Duodenal mucosa (tissue), 2 donors: ENCODE measurements at regions not wholly inside any gene's neighbourhood (a gene's known extent, or its start where the extent isn't known, plus 50 kb on each side); places are given as distances from the start of the nearest gene placed in this dataset.

ENCODE experiments used
- H3K27ac ChIP-seq: one replicate; pipeline ENCODE4 v1.7.0; 2013; ENCODE audit warnings: low read depth, low read length
- H3K27me3 ChIP-seq, 2 donors: one replicate each; pipeline ENCODE4 v1.7.0; 2013; ENCODE audit warnings: low read length in 2 of 2, control low read depth in 1 of 2; ENCODE audit not compliant: insufficient read depth in 2 of 2, control insufficient read depth in 1 of 2
- H3K36me3 ChIP-seq, 2 donors: one replicate each; pipeline ENCODE4 v1.7.0; 2013; ENCODE audit warnings: low read length in 2 of 2, control low read depth in 1 of 2; ENCODE audit not compliant: insufficient read depth in 2 of 2, control insufficient read depth in 1 of 2
- H3K4me1 ChIP-seq, 2 donors: one replicate each; pipeline ENCODE4 v1.7.0; 2013; ENCODE audit warnings: low read length in 2 of 2, control low read depth in 1 of 2; ENCODE audit not compliant: insufficient read depth in 2 of 2, control insufficient read depth in 1 of 2
- H3K4me3 ChIP-seq, 2 donors: one replicate each; pipeline ENCODE4 v1.7.0; 2013; ENCODE audit warnings: low read length in 2 of 2, low read depth in 1 of 2
- H3K9ac ChIP-seq, 2 donors: one replicate each; pipeline ENCODE4 v1.7.0; 2013; ENCODE audit warnings: low read length in 2 of 2, low read depth in 1 of 2
- H3K9me3 ChIP-seq, 2 donors: one replicate each; pipeline ENCODE4 v1.7.0; 2013; ENCODE audit warnings: low read length in 2 of 2, control low read depth in 1 of 2; ENCODE audit not compliant: control insufficient read depth in 1 of 2

DNA sequence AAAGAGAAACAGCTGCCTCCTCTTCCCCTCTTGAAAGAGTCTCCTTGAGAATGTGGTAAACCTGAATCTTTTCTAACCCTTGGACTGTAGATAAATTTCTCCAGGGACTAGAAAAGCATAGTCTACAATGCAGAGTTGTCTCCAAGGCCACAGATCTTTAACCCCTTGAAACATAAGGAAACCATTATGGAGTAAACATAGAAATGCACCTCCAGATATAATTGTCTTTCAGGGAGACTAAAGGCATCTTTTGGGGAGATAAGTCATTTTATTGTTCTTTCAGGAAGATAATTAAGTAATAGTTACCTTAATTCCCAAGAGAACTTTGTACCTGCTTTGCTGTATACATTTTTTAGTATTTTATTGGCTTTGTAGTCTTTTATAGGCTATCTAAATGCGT, 373.6 kb upstream of the GRIA1 start:
- H3K4me3 ChIP-seq, result no peak overlapping the region
- no peaks in the 10 kb centered on the region for H3K9me3 ChIP-seq
- H3K36me3 ChIP-seq, result no peaks in the 10 kb centered on the region
- no peaks in the 10 kb centered on the region for H3K4me1 ChIP-seq
- H3K9ac ChIP-seq, result no peak overlapping the region
- no peak overlapping the region for H3K27ac ChIP-seq
- no peaks in the 10 kb centered on the region for H3K27me3 ChIP-seq

DNA sequence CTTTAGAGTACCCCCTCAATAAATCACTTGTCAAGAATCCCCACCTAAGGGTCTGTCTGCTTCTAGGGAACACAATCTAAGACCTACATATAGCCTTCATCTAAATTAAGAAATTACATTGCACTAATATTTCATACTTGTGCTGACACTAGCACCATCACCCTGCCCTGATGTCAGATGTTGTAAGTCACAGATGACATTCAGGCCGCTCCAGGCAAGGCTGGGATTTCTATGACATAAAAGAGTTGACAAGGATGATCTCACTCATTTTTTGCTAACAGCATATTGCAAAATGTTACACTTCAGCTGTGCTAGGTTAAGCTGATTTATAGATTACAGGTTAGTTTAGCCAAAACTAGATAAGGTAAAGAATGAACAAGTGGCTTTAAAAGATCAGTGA, 372.5 kb upstream of the GRIA1 start:
- H3K27me3 ChIP-seq, result no peaks in the 10 kb centered on the region
- H3K9ac ChIP-seq, result no peak overlapping the region
- no peaks in the 10 kb centered on the region for H3K9me3 ChIP-seq
- no peak overlapping the region for H3K27ac ChIP-seq
- H3K36me3 ChIP-seq, result no peaks in the 10 kb centered on the region
- no peak overlapping the region for H3K4me3 ChIP-seq
- no peaks in the 10 kb centered on the region for H3K4me1 ChIP-seq

GRCh38 chr5:153122403-153122802, 368.1 kb upstream of the GRIA1 start:
- Histone ChIP-seq H3K36me3 (no peaks in the 10 kb centered on the region), H3K9ac (no peak overlapping the region), H3K4me1 (no peaks in the 10 kb centered on the region), H3K4me3 (no peak overlapping the region), H3K27ac (no peak overlapping the region), H3K9me3 (no peaks in the 10 kb centered on the region), H3K27me3 (no peaks in the 10 kb centered on the region)

DNA sequence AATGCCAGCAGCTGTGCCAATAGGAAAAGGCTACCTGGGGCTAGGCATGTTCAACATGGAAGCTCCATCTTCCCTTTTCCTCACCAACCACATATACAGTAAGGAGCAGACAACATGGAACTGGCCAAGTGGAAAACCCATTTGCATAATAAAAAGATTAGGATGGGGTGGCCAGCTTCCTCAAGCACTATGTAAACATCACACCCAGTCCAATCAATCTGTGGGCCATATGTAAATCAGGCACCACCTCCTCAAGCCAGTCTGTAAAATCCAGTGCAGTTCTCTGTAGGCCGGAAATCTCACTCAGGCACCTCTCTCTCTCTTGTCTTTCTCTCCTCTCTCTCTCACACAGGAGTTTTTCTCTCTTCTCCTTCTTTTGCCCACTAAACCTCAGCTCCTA, 360.2 kb upstream of the GRIA1 start:
- Histone ChIP-seq H3K4me3 (no peak overlapping the region), H3K36me3 (no peaks in the 10 kb centered on the region), H3K9ac (no peak overlapping the region), H3K27me3 (no peaks in the 10 kb centered on the region), H3K4me1 (no peaks in the 10 kb centered on the region), H3K27ac (no peak overlapping the region), H3K9me3 (no peaks in the 10 kb centered on the region)

DNA sequence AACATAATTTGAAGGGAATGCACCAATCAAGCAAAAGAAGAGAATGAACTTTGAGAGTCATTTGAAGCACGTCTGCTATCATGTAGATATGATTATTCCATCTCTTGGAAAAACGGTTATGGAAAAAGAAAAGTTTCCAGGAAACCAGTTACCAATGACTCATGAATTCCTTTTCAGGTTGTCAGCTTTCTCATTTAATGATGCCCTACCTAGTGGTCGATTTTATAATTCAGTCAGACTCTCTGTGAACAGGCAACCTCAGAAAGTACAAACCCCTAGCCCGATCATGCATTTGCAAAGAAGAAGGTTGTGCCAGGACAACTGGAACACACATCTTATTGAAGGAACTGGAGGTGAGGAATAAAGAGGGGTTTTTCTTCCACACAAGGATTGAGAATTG, 355.1 kb upstream of the GRIA1 start:
- Histone ChIP-seq H3K27ac (no peak overlapping the region), H3K9ac (no peak overlapping the region), H3K27me3 (no peaks in the 10 kb centered on the region), H3K36me3 (no peaks in the 10 kb centered on the region), H3K4me1 (no peaks in the 10 kb centered on the region), H3K4me3 (no peak overlapping the region), H3K9me3 (peaks cover 0 to 3% of the 10 kb centered on the region in 2 donors)

- Histone ChIP-seq H3K9me3 (peaks cover 0 to 3% of the 10 kb centered on the region in 2 donors), H3K36me3 (no peaks in the 10 kb centered on the region), H3K27me3 (no peaks in the 10 kb centered on the region), H3K4me1 (no peaks in the 10 kb centered on the region), H3K4me3 (no peak overlapping the region), H3K27ac (no peak overlapping the region), H3K9ac (no peak overlapping the region)
These were observed 353.4 kb upstream of the GRIA1 start for GRCh38 chr5:153136910-153137614.

GRCh38 chr5:153147891-153148623, 342.4 kb upstream of the GRIA1 start:
- Histone ChIP-seq H3K9me3 (peaks cover 0 to 6% of the 10 kb centered on the region in 2 donors), H3K9ac (no peak overlapping the region), H3K4me3 (no peak overlapping the region), H3K27ac (no peak overlapping the region), H3K36me3 (no peaks in the 10 kb centered on the region), H3K27me3 (no peaks in the 10 kb centered on the region), H3K4me1 (no peaks in the 10 kb centered on the region)

DNA sequence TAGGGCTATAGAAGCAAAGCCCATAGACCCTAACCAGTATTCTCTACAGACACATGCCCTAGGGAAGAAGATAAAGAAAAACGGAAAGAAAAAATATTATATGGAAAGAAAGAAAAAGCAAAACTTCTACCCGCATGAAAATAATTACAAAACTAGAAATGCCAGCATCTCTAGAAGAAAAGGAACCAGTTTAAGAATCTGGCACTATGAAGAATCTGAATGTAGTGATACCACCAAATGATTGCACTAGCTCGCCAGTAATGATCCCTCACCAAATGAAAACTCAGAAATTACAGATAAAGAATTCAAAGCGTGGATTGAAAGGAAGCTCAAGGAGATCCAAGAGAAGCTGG, 341.9 kb upstream of the GRIA1 start:
- H3K9me3 ChIP-seq, result peaks cover 0 to 3% of the 10 kb centered on the region in 2 donors
- H3K9ac ChIP-seq, result no peak overlapping the region
- no peaks in the 10 kb centered on the region for H3K4me1 ChIP-seq
- H3K27me3 ChIP-seq, result no peaks in the 10 kb centered on the region
- H3K27ac ChIP-seq, result no peak overlapping the region
- H3K4me3 ChIP-seq, result no peak overlapping the region
- H3K36me3 ChIP-seq, result no peaks in the 10 kb centered on the region

GRCh38 chr5:153151558-153151957, 338.9 kb upstream of the GRIA1 start:
- H3K9ac ChIP-seq, result no peak overlapping the region
- H3K4me1 ChIP-seq, result no peaks in the 10 kb centered on the region
- no peaks in the 10 kb centered on the region for H3K27me3 ChIP-seq
- H3K27ac ChIP-seq, result no peak overlapping the region
- H3K9me3 ChIP-seq, result no peaks in the 10 kb centered on the region
- no peaks in the 10 kb centered on the region for H3K36me3 ChIP-seq
- no peak overlapping the region for H3K4me3 ChIP-seq

- Histone ChIP-seq H3K27ac (no peak overlapping the region), H3K27me3 (no peaks in the 10 kb centered on the region), H3K36me3 (no peaks in the 10 kb centered on the region), H3K9me3 (no peaks in the 10 kb centered on the region), H3K4me1 (no peaks in the 10 kb centered on the region), H3K4me3 (no peak overlapping the region), H3K9ac (no peak overlapping the region)
These were observed 337.4 kb upstream of the GRIA1 start for GRCh38 chr5:153153086-153153485.
